GM18502 (cell line): ENCODE measurements at regions not wholly inside any gene's neighbourhood (a gene's known extent, or its start where the extent isn't known, plus 50 kb on each side); places are given as distances from the start of the nearest gene placed in this dataset.
"Not testable (repeated sequence)": the region's sequence is repeated elsewhere in the genome, so short reads cannot be mapped to it uniquely, and the experiment has no call there.

ENCODE experiments used
- ATAC-seq: cut with Tn5 transposase; IDR thresholded peaks from one replicate; pipeline ENCODE4 v1.9.1; 2021; ENCODE audit warnings: mild to moderate bottlenecking; ENCODE audit not compliant: unreplicated experiment, poor library complexity

DNA sequence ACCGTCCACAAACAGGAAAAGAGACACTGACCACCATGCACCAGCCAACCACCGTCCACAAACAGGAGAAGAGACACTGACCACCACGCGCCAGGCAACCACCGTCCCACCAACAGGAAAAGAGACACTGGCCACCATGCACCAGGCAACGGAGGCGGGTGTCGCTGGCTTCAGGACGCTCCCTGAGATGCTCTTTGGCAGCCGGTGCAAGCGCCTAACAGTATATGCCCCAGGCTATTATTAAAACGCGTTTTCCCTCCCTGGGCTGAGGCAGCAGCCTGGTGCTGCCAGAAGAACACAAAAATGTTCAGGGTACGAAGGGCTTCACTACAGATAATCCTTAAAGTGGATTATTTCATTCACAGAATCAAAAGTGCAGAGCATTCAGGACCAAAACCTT lies 235.1 kb downstream of the DLL1 start:
- ATAC-seq = not testable (repeated sequence)

DNA sequence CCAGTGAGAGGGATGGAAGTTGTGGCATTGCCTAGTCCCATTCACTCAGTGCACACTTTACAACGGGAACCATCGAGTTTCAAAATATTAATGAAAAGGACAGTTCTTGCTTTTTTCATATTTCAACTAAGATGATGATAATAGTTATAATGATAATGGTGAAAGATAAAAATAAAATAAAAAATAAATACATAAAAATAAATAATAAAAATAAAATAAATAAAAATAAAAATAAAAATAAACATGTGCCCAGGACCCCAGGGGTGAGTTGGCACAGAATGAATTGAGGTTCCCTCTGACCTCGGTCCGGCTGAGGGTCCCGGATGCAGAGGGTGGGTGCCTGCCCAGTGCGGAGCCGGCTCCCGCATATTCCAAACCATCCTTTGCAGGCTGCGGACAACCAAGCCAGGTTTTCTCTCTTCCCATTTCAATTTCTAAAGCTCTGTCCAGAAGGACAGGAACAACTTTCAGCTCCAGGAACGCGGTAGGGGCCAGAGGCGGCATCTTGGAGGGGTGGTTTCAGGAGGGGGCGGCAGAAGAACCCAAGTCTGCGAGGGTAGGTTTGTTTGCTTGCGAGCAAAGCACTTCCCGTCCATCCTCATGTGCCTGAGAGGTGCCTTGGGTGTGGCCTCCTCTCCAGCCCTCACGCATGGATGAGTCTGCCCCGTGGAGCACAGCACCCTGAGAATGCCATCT lies 236.8 kb downstream of the DLL1 start:
- no peak for ATAC-seq

DNA sequence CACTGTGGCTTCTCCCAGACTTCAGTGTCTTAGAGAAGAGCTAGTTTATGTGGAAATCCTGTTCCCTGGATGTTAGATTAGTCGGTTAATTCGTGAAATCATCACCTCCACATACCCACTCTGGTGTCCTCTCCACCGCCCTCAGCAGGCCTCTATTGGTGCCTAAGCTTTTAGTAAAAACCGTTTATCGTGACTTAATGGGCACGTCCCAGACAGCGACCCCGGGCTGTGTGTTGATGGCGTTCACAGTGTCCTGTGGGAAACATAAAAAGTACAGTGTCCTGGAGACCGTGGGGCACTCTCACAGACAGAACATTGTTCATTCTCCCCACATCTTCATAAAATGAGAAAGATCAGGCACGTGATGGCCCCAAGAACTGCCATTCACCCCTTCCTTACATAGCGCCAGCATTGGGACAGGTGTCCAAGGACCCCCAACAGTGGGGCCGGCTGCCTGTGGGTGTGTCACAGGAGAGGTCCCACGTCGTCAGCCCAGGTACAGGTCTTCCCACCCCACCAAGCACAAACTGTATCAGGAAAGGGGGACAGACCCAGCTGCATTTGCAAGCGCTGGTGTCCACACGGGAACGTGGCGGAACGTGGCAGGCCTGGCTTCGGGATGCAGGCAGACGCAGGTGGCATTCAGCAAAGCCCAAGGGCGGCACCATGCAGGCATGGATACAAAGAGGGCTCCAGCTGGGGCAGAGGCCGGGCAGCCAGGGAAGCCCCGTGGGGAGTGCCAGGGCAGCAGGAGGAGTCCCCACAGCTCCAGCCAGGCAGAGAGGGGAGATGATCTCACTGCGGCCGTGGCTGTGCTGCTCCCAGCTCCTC lies 237.7 kb downstream of the DLL1 start:
- ATAC-seq = no peak

DNA sequence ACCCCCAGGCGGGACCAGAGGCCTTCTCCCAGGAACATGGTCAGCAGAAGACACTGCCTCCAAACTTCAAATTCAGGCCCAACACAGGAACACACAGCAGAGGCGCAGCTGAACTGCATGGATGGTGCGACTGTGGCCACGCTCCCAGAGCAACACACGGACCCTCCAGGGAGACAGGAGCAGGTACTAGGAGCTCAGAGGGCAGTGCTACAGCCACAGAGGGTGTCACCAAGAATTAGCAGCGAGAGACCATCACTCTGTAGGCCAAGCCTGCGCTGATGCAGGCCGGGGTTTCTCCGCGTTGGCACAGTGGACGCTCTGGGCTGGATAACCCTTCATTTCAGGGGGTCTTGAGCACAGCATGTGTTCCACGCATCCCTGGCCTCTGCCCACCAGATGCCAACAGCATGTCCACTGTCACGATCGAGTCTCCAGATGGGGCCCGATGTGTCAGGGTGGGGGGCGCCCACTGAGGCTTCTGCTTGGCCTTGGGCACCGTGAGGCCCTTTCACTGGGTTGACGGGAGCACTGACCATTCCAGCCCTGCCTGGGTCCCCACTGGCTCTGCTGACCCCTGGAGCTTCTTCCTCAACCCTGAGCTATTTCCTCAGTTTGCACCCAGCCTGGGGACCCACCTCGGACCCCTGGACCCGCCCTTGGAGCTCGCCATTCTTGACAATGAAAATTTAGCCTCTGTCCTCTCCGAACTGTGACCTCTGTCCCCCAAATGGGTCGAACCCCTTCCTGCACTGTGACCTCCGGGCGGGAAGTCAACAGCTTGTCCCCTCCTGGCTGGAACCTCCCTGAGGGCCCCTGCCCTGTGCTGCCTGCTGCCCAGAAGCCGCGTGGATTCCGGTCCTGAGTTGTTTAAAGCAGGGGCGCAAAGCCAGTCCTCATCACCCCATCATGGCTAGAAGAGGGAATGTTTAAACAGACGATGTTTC lies 239.4 kb downstream of the DLL1 start:
- ATAC-seq = no peak

DNA sequence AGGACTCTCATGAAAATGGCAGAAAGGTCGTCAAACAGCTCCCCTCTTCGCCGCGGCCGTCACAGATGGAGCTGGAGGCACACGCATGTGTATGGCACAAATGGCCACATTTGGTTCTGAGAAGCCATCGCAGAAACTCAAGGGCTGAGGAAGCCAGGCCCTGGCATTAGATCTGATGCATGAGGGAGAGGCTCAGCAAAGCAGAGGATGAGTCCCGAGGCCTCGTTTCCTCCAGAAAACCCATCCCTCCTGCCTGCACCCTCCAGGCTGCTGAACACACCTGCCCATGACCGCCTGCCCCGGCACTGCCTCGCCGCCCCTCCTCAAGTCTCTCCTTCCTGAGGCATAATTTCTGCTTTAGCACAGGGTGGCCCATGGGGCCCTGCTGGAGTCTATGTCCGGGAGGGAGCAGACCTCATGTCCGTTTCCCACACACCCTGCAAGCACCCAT lies 240.3 kb downstream of the DLL1 start:
- no peak for ATAC-seq

DNA sequence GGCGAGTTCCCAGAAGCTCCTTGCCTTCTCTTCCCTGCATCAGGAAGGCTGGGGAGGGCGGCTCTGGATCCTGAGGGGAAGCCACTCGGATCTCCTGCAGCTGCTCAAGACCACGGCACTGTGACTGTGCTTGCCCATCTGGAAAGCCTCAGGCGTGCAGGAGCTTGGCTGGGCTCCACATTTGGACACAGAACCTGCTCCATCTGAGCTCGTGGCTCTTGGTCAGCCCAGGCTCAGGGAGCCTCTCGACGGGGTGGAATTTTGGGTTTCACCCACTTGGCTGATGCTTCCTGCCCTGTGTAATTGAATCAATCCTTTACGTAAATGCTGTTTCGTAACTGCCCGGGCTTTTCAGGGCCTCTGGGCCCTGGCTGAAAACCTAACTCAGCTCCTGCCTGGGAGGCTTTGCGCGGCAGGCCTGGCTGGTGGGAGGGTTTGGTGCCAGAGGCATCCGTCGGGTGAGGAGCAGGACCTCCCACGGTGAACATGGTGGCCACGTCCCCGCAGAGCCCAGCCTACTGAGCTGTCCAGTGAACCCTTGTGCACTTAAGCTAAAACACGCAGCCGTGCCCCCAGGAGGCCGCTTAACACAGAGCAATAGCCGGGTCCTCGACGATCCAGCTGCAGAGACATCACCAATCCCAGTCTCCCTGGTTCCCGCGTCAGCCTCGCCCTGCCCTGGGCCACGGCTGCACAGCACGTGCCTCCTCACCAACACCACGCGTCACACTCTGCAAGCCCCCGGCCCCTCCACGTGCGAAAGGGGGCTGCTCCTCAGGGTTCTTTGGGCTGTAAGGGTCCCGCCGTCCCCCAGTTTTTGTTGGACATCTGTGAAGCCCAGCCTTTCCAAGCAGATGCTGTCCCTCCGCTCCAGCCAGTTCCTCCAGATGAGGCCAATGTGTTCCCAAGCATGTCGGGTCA lies 241.0 kb downstream of the DLL1 start:
- ATAC-seq = no peak

DNA sequence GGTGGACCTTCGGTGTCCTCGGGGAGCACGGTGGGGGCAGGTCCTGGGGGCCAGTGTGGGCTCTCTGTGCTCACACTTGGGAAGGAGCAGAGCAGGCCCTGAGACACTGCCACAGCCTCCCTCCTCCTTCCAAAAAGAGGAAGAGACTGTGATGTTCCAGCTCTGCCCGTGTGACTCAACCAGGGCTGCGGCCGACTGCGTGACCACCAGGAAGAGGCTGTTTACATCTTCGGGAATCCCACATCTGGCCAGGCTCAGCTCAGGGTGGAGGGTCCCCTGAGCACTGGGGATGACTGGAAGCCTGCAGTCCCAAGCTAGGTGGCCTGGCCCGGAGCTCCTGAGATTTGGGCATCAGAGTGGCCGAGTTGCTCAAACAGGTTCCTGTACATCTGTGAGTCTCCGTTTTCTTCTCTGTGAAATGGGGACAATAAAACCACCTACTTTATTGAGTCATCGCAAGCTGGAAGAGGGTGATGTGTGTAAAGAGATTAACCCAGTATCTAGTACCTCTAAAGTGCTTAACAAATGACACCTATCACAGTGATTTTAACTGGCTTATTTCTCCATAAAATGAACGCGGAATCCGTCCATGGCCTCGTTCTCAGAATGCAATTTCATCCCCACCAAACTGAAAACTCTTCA lies 242.1 kb downstream of the DLL1 start:
- no peak for ATAC-seq

DNA sequence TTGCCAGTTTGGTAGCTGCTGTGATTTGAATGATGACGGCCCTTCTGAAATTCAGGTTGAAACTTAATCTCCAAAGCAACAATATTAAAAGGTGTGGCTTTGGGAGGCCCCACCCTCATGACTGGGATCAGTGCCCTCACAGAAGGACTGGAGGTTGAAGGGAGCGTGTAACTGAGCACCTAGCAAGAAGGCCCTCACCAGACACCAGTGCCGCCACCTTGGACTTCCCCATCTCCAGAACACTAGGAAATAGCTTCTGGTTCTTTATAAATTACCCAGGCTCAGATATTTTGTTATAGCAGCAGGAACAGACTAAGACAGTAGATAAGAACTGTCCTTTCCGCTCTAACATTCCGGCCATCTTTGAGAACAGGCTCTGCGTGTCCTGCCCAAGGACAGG lies 243.1 kb downstream of the DLL1 start:
- ATAC-seq = no peak

DNA sequence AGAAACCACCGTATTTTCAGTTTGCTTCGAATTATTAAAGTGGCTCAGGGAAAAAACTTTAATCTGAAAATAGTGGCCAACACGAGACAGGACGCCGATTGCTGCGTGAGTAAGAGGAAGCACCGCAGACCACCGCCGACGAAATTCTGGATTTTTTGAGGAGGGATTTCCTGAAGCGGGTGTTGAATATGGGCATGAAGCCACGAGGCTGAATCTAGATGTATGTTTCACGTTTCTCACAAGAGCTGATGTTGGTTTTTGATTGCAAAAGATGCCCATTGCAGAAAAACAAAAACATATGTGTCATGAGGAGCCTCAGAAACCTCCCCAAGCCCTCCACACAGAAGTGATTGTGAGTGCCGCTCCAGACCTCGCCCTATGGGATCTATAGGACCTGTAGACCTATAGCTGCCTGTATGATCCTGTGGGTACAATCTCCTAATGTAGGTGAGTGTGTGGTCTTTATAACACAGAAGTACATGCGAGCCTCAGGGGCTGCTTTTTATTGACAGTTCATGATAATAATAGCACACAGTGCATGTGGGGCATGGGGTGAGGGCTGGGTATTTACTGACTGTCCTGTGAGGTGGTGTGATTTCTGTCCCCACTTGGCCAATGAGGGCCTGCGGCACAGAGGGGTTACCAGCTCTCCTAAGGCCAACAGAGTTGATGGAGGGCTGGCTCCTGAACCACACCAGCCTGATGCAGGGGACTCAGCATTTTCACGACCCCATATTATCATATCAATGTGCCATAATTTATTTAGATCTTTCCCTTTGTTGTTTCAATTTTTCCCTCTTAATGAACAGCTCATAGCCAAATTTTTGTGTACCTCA lies 243.9 kb downstream of the DLL1 start:
- no peak for ATAC-seq

DNA sequence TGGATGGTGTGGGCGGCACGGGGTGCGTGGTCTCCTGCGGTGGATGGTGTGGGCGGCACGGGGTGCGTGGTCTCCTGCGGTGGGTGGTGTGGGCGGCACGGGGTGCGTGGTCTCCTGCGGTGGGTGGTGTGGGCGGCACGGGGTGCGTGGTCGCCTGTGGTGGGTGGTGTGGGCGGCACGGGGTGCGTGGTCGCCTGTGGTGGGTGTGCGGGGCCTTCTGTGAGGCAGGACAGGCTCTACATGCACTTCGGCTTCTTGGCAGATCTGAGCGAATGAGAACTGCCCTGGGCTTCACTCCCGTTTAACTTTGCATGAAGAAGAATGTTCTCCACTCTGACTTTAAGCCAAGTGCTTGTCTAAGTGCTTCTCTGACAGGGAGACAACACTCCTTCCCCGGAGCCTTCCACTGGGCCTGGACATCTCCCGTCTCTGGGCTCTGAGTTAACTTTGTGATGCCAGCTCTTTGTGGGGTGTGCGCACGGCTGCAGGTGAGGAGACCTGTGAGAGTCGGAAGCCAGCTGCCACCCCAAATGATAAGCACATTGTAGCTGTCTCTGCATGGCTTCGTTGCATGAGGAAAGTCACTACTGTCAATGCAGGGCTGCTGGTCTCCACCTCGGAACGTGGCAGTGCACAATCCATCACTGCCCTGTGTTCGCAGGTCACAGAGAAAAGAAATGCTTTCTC lies 244.8 kb downstream of the DLL1 start:
- no peak for ATAC-seq

DNA sequence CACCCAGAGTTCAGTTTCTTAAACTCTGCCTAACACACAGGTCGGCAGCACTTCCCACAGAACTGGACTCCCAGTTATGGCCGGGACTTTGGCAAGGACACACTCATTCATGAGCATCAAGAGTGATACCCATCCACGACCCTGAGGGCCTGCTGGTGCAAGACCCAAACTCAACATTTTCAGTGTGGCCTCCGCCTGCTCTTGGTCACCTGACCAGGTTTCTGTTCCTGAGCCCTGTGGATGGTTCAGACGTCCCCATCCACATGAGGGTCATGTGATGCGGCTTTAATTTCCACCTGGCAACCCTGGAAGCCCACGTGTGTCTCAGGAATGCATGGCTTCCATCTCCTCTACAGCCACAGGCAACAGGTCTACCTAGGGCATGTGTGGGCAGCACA lies 245.3 kb downstream of the DLL1 start:
- no peak for ATAC-seq

DNA sequence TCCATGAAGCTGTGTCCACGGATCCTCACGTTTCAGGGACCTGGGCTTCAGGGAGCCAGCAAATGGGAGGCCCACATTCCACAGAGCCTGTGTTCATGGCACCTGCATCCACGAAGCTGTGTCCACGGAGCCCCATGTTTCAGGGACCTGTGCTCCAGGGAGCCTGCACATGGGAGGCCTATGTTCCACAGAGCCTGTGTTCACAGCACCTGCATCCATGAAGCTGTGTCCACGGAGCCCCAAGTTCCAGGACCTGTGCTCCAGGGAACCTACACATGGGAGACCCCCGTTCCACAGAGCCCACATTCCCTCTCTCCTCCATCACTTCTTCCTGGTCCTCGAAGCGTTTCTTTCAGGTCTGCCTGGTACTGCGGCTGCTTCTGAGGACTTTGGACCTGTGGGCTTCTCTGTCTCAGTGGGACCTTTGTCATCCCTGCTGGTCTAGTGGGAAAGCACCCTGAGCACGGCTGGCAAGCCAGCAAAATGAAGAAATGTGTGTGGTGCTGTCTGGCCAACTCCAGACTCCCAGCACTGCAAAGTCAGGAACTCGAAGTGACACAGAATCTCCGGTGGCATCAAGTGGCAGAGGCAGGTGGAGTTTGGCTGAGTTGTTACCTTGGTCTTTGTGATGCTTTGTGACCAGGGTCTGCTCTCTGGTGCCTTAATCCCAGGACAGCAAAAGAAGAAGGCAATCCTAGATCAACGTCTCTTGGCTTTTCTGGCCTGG lies 245.9 kb downstream of the DLL1 start:
- no peak for ATAC-seq

DNA sequence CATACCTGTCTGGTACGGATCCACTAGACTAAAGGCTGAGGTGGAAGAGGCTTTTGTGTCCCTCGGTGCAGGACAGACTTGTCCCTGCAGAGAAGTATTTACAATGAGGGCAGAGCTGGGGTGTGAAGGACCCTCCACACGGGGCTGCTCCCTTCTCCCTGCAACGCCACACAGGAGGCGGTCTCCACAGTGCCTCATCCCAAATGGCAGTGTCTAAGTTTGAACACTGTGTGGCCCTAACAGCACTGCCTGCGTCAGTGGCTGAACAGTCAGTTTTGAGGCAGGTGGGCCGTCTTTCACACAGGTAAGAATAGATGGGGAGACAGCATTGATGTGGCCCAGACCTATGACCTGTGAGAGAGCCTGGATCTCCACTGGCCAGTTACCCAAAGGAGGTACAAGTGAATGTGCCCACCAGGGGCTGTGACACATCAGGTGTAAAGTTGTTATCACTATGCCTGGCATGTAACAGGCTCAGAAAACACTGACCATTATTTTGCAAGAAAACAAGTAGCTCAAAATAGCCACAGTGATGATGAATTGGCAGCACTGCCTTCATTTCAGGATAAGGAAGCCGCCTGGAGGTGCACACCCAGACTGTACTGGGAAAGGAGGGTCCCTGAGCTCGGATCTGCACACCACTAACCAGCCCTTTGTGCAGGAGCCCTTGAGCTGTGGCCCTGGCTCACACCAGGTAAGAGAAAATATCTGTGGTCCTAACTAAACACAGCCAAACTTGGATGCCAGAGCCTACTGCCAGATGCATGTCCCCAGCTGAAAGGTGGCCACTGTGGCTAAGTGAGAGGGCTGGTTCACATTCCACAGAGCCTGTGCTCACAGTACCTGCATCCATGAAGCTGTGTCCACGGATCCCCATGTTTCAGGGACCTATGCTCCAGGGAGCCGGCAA lies 246.7 kb downstream of the DLL1 start:
- no peak for ATAC-seq

DNA sequence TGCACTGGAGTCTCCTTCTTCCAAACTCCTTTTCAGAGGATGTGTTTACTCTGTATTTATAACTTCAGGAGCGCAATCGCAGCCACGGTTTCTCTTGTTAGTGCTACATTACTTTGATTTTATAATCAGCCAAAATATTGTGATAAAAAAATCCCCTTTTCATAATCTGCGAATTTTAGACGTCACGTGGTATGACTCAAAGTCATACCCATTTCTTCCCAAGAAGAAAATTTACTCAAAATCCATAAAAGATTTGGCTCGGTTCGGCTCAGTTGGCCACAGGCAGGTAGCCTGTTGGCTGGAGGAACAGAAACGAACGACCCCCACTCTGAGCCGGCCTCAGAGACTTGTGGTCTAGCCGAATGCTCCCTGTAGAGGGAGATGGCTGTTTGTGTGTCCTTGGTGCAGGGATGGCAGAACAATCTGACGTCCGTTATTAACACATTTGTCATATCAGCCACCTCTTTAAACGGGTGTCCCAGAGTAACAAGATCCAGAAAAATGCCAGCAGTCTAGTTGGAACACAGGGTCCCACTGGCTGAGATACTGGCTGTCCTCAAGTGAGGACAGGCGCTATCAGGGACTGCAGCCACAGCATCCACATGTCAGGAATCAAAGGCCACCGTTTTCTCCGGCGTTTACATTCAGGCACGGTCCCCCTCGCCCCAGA lies 247.6 kb downstream of the DLL1 start:
- ATAC-seq = no peak

DNA sequence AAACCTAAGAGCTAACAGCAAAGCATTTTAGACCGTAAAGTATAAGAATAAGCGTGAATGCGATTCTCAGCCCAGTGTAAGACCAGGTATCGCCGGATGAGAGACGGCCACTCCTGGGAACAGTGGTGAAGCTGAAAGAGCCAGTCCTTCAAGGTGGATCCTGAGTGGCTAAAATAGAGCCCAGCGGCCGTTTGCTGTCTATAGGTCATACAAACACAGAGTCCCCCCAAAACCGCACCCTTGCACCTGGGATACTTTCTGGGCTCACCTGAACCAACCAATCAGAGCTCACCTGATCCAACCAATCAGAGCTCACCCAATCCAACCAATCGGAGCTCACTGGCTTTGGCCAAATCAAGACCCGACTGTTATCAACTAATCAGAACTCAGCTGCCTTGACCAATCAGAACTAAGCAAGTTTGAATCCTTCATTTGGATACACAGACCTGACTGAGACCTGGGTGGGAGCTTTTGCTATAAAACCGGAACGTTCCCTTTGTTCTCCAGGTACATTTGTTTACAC lies 248.2 kb downstream of the DLL1 start:
- no peak for ATAC-seq
